GM12875 (cell line): ENCODE measurements at regions not wholly inside any gene's neighbourhood (a gene's known extent, or its start where the extent isn't known, plus 50 kb on each side); places are given as distances from the start of the nearest gene placed in this dataset.

Source experiments
- H3K4me3 ChIP-seq: one replicate; pipeline ENCODE4 v1.5.1; 2011; ENCODE audit warnings: low read depth, low read length, control low read depth
- TF ChIP-seq, protein P1 (sequence below): IDR thresholded peaks from 2 replicates; pipeline ENCODE4 v1.5.1; 2011; ENCODE audit warnings: low read depth, mild to moderate bottlenecking, control low read depth, inconsistent platforms, low read length, moderate library complexity, borderline replicate concordance; ENCODE audit not compliant: insufficient read depth

DNA sequence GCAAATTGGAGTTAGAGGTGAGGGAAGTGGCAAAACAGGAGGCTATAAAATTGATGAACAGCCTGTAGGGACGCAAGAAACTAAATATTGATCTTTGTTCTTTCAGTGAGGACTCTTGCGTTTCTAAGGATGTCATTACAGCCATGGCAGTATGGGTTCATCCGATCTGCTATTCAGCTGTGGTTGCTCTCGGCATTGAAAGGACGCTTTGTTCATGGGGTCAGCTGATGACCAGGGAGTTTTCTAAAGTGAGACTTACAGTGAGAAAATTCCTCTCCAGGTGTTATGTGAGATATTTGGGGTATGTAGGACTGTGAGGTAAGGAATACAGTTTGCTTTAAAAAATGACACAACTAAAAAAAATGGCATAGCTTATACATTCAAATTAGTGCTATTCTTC lies 52.7 kb upstream of the PELI1 start:
- no peak overlapping the region for H3K4me3 ChIP-seq
- TF ChIP-seq, protein P1, sequence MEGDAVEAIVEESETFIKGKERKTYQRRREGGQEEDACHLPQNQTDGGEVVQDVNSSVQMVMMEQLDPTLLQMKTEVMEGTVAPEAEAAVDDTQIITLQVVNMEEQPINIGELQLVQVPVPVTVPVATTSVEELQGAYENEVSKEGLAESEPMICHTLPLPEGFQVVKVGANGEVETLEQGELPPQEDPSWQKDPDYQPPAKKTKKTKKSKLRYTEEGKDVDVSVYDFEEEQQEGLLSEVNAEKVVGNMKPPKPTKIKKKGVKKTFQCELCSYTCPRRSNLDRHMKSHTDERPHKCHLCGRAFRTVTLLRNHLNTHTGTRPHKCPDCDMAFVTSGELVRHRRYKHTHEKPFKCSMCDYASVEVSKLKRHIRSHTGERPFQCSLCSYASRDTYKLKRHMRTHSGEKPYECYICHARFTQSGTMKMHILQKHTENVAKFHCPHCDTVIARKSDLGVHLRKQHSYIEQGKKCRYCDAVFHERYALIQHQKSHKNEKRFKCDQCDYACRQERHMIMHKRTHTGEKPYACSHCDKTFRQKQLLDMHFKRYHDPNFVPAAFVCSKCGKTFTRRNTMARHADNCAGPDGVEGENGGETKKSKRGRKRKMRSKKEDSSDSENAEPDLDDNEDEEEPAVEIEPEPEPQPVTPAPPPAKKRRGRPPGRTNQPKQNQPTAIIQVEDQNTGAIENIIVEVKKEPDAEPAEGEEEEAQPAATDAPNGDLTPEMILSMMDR, result no peak

DNA sequence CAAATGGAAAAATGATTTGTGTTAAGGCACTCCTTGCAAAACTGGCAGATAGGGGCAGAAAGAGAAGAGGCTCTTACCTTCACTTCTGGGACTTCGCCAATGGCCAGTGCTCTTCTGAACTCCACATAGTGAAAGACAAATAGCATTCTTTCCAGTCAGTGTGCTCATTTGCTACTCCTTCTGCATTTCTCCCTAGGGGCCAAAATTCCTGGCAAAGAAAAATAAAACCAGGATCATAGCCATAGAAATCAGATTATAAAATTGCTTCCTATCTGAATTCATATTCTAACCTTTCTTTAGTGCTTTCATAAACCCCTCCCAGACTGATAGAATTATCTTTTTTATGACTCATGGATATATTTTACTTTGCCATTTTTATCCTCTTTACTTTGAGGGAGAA lies 56.9 kb upstream of the PELI1 start:
- H3K4me3 ChIP-seq, result no peak overlapping the region
- TF ChIP-seq, protein P1, result no peak

DNA sequence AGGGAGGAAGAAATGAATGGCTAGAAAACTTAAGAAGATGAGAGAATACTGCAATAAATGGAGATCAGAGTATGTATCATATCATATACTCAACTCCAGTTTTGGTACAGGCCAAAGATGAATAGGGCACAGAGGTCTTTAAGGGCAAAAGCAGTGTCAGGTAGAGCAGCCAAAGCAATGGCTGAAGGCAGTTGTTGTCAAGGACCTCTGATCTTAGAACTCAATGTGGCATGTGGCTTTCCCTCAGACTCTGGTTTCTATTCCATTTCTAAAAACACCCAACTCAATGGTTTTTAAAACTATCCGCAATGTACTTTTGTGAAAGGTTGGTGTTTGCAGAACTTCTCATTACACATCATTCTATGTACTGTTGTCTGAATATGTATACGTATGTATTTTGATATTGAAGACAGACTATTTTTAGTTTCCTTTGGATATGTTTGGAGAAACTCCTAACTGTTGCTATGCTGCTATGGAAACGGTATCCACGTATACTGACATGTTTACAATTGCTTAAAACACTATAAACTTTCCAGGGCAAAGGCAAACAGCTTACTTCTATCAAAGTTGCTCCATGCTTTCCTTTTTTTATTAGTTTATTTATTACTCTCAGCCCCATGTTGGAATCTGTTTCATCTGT lies 58.1 kb upstream of the PELI1 start:
- no peak overlapping the region for H3K4me3 ChIP-seq
- TF ChIP-seq, protein P1, result no peak

DNA sequence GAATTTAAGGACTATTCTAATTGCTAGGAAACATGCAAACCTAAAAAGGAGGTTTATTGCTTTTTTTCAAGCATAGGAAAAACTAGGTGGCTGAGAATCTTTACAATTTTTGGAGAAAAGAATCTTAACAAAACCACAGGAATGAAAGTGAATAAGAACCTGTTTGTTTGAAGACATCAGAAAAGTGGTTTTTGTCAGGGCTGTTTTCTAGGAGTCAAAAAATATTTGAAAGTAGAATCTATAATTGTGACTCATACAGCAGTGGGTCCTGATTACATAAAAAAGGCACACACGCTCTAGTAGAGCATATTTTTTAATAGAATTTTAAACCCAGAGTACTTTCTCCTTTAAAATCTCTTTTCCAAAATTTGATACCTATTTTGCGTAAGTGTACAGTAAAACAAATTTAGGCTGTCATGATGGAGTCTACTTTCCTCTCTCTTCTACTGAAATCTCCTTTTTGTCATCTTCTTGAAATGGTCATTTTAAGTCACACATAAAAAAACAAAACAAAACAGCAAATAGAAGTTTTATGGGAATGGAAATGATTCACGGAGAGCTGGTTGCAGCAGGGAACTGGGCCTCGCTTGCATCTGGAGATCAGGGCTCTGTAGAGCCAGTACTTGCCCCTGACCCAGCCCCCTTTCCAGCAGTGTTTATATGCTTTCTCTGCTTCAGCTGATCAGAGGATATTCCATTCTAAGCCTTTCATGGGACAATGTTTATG lies 59.1 kb upstream of the PELI1 start:
- TF ChIP-seq, protein P1, result no peak
- no peak overlapping the region for H3K4me3 ChIP-seq

DNA sequence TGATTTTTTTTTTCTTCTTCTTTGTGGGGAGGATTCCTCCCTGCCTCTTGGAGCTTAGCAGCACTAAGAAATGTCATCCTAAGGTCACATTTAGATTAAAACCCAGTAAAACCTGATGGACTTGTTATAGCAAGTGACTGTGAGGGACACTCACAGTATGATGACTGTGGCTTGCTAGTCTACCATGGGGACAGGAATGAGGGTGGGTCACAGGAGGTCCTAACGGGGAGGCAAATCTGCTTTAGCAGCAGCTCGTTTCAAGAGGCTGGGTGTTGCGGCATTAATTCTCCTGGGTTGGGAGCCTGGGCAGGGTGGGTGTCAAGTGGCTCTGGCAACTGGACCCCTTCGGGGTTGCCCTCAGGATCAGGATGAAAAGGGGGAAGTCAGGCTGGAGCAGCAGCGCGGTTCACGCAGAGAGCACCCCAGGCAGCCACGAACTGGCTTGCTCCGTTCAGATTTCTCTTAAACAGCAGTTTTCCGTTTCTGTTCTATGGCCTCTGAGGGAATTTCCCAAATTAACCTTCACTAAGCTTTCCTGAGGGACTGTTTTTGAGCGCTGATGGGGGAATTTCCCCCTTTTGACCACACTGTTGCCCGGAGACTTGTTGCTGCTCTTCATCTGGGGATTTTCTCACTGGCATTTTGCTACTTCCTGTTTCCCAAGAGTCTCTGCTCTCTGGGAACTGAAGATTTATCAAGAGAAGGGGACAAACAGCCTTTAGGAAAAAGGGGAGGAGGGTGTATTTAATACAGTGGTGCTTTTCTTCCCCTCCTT lies 59.8 kb upstream of the PELI1 start:
- TF ChIP-seq, protein P1, result no peak
- H3K4me3 ChIP-seq, result no peak overlapping the region

DNA sequence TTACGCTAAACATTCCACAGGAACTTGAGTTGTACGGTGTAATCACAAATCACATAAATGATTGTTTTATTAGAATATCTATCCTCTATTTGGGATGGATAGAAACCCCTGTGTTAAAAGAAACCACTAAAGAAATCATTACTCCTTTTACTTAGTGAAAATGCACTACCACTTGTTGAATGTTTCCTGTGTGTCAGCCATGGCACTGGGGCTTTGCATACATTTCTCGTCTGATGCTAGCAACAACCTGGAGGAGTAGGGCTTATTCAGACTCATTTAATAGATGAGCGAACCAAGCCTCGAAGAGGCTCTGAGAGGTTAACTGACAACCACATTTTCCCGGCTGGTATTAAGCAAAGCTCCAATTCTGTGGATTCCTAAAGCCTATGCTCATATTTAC lies 60.5 kb upstream of the PELI1 start:
- H3K4me3 ChIP-seq, result no peak overlapping the region
- TF ChIP-seq, protein P1, result no peak
